Sigmoid colon (tissue), 4 donors: ENCODE measurements at regions not wholly inside any gene's neighbourhood (a gene's known extent, or its start where the extent isn't known, plus 50 kb on each side); places are given as distances from the start of the nearest gene placed in this dataset.

Source experiments
- POLR2A ChIP-seq, 2 donors: fragments of 450-650 bp; IDR thresholded peaks; one replicate each; pipeline ENCODE4 v1.6.1; 2016; ENCODE audit warnings: antibody characterized with exemption in 2 of 2, mild to moderate bottlenecking in 2 of 2, moderate library complexity in 2 of 2
- POLR2AphosphoS5 ChIP-seq, 4 donors: sonication (generic); formaldehyde crosslinking; IDR thresholded peaks; one replicate each; pipeline ENCODE4 v1.6.1; 2017; ENCODE audit warnings: antibody characterized with exemption in 4 of 4
- TF ChIP-seq, protein P1 (sequence below), 4 experiments: fragments of 450-650 bp in 3 of 4; fragments of 200-600 bp in 1 of 4; IDR thresholded peaks; one replicate each; pipeline ENCODE4 v1.5.1; 2016 to 2019; ENCODE audit warnings: antibody characterized with exemption in 4 of 4, mild to moderate bottlenecking in 3 of 4, moderate library complexity in 2 of 4

DNA sequence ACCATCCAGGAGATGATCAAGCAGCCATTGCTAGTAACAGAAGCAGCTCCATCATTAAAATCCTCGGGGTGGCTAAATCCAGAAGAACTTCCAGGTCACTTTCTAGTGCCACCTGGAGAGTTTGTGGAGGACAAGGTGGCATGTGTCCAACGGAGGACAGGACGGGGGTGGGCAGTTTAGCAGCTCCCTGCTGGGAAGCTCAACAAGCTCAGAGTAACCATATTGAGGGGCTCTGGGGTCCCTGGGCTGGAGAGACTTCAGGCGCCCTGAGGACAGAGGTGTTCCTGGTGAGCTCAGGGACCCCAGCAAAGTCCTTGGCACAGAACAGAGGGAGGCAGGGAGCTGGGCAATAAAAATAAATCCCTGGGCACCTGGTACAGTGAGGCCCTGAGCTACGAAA, 140.0 kb upstream of the FHL2 start:
- TF ChIP-seq, protein P1, sequence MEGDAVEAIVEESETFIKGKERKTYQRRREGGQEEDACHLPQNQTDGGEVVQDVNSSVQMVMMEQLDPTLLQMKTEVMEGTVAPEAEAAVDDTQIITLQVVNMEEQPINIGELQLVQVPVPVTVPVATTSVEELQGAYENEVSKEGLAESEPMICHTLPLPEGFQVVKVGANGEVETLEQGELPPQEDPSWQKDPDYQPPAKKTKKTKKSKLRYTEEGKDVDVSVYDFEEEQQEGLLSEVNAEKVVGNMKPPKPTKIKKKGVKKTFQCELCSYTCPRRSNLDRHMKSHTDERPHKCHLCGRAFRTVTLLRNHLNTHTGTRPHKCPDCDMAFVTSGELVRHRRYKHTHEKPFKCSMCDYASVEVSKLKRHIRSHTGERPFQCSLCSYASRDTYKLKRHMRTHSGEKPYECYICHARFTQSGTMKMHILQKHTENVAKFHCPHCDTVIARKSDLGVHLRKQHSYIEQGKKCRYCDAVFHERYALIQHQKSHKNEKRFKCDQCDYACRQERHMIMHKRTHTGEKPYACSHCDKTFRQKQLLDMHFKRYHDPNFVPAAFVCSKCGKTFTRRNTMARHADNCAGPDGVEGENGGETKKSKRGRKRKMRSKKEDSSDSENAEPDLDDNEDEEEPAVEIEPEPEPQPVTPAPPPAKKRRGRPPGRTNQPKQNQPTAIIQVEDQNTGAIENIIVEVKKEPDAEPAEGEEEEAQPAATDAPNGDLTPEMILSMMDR (IDR thresholded peaks at IDR 0.05): no peak
- no peak for TF ChIP-seq POLR2A (IDR thresholded peaks at IDR 0.05)
- TF ChIP-seq POLR2AphosphoS5 (IDR thresholded peaks at IDR 0.05): no peak
